Transverse colon (tissue), 4 donors: ENCODE measurements at regions not wholly inside any gene's neighbourhood (a gene's known extent, or its start where the extent isn't known, plus 50 kb on each side); places are given as distances from the start of the nearest gene placed in this dataset.

ENCODE experiments used
- POLR2AphosphoS5 ChIP-seq, 3 donors: sonication (generic); formaldehyde crosslinking; IDR thresholded peaks; one replicate each; pipeline ENCODE4 v1.6.1; 2016; ENCODE audit warnings: antibody characterized with exemption in 3 of 3
- TF ChIP-seq, protein P1 (sequence below), 5 experiments: fragments of 200-600 bp in 3 of 5; fragments of 450-650 bp in 2 of 5; sonication (generic) in 3 of 5; IDR thresholded peaks; 1 replicate in 2 of 5; 2 replicates in 3 of 5; pipeline ENCODE4 v1.5.1; 2016 to 2017; ENCODE audit warnings: antibody characterized with exemption in 5 of 5, inconsistent platforms in 3 of 5, mild to moderate bottlenecking in 2 of 5, moderate library complexity in 1 of 5

DNA sequence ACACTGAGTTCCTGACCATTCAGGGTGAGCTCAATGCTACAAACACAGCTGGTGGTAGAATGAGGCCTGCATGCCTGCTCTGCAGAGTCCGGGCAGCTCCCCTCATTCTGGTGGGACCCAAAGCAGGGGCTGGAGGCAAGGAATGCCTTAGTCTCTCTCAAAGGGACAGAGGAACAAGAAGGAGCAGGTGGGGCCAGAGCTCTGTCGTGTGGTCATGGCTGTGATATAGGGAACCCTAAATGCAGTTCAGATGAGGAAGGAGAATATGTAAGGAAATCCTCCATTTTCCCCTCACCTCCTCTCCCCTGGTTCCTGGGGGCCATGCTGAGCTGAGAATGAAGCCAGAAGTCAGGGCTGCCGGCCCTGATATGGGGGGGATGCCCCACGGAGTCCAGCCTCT is 334.3 kb downstream of the CYP26B1 start:
- TF ChIP-seq, protein P1, sequence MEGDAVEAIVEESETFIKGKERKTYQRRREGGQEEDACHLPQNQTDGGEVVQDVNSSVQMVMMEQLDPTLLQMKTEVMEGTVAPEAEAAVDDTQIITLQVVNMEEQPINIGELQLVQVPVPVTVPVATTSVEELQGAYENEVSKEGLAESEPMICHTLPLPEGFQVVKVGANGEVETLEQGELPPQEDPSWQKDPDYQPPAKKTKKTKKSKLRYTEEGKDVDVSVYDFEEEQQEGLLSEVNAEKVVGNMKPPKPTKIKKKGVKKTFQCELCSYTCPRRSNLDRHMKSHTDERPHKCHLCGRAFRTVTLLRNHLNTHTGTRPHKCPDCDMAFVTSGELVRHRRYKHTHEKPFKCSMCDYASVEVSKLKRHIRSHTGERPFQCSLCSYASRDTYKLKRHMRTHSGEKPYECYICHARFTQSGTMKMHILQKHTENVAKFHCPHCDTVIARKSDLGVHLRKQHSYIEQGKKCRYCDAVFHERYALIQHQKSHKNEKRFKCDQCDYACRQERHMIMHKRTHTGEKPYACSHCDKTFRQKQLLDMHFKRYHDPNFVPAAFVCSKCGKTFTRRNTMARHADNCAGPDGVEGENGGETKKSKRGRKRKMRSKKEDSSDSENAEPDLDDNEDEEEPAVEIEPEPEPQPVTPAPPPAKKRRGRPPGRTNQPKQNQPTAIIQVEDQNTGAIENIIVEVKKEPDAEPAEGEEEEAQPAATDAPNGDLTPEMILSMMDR (IDR thresholded peaks at IDR 0.05): no peak
- TF ChIP-seq POLR2AphosphoS5 (IDR thresholded peaks at IDR 0.05): no peak
